ENCODE measurements at regions not wholly inside any gene's neighbourhood (a gene's known extent, or its start where the extent isn't known, plus 50 kb on each side); places are given as distances from the start of the nearest gene placed in this dataset.

GRCh38 chr5:165420493-165420892 is 1915.1 kb downstream of the MAT2B start:
- Histone ChIP-seq H2AK5ac (ENCODE audit: low read length, severe bottlenecking) (no peak overlapping the region), H3K4me3 (ENCODE audit: insufficient read depth in 1 of 2, low read depth in 1 of 2, low read length in 2 of 2) (no peak overlapping the region), H2BK120ac (ENCODE audit: low read depth, low read length) (no peak overlapping the region), H2BK15ac (ENCODE audit: low read depth, poor library complexity, severe bottlenecking) (no peak overlapping the region), H4K91ac (ENCODE audit: low read length) (no peak overlapping the region), H3K18ac (ENCODE audit: low read depth in 1 of 2, low read length in 2 of 2) (no peak overlapping the region), H3K14ac (ENCODE audit: low read length in 2 of 2) (no peak overlapping the region), H3K23ac (ENCODE audit: low read length in 2 of 2) (no peak overlapping the region), H3K36me3 (ENCODE audit: control insufficient read depth in 1 of 2, insufficient read depth in 2 of 2, low read depth in 1 of 2, low read length in 2 of 2) (no peaks in the 10 kb centered on the region), H4K8ac (ENCODE audit: low read length) (no peak overlapping the region), H3K4ac (ENCODE audit: low read depth in 1 of 2, low read length in 2 of 2) (no peak overlapping the region), H2BK5ac (ENCODE audit: low read depth, low read length, poor library complexity, severe bottlenecking) (no peak overlapping the region), H3K4me2 (ENCODE audit: low read length, poor library complexity, severe bottlenecking) (no peak overlapping the region), H3K9ac (ENCODE audit: low read length) (no peak overlapping the region), H3K9me3 (ENCODE audit: control insufficient read depth, low read length) (peaks cover 4% of the 10 kb centered on the region), H2BK12ac (ENCODE audit: low read length in 2 of 2) (no peak overlapping the region), H2AFZ (ENCODE audit: low read depth, low read length) (no peak overlapping the region), H3K27ac (ENCODE audit: low read length, poor library complexity, severe bottlenecking) (no peak overlapping the region), H3K79me1 (replicated peaks; ENCODE audit: low read length, poor library complexity, severe bottlenecking) (no peaks in the 10 kb centered on the region), H3K4me1 (ENCODE audit: control insufficient read depth, insufficient read depth, low read depth, low read length) (no peaks in the 10 kb centered on the region), H3K27me3 (ENCODE audit: control insufficient read depth in 1 of 2, insufficient read depth in 1 of 2, low read length in 2 of 2) (no peaks in the 10 kb centered on the region)
- WGBS, result 90% methylated on average over 4 of the region's 4 CpGs
- no peak for DNase-seq

- no peak overlapping the region for H4K91ac ChIP-seq (ENCODE audit: low read length)
- no peak overlapping the region for H2AK5ac ChIP-seq (ENCODE audit: low read length, severe bottlenecking)
- H3K79me1 ChIP-seq (replicated peaks; ENCODE audit: low read length, poor library complexity, severe bottlenecking), result no peaks in the 10 kb centered on the region
- 83% methylated on average over 8 of the region's 10 CpGs for WGBS
- no peak overlapping the region for H3K14ac ChIP-seq (ENCODE audit: low read length in 2 of 2)
- H2BK15ac ChIP-seq (ENCODE audit: low read depth, poor library complexity, severe bottlenecking), result no peak overlapping the region
- no peak overlapping the region for H3K4ac ChIP-seq (ENCODE audit: low read depth in 1 of 2, low read length in 2 of 2)
- no peak overlapping the region for H3K18ac ChIP-seq (ENCODE audit: low read depth in 1 of 2, low read length in 2 of 2)
- H2BK5ac ChIP-seq (ENCODE audit: low read depth, low read length, poor library complexity, severe bottlenecking), result no peak overlapping the region
- H3K36me3 ChIP-seq (ENCODE audit: control insufficient read depth in 1 of 2, insufficient read depth in 2 of 2, low read depth in 1 of 2, low read length in 2 of 2), result no peaks in the 10 kb centered on the region
- H3K27ac ChIP-seq (ENCODE audit: low read length, poor library complexity, severe bottlenecking), result no peak overlapping the region
- no peak overlapping the region for H2BK120ac ChIP-seq (ENCODE audit: low read depth, low read length)
- H4K8ac ChIP-seq (ENCODE audit: low read length), result no peak overlapping the region
- no peak overlapping the region for H2AFZ ChIP-seq (ENCODE audit: low read depth, low read length)
- no peak overlapping the region for H2BK12ac ChIP-seq (ENCODE audit: low read length in 2 of 2)
- H3K4me1 ChIP-seq (ENCODE audit: control insufficient read depth, insufficient read depth, low read depth, low read length), result no peaks in the 10 kb centered on the region
- peaks cover 4% of the 10 kb centered on the region for H3K9me3 ChIP-seq (ENCODE audit: control insufficient read depth, low read length)
- H3K4me3 ChIP-seq (ENCODE audit: insufficient read depth in 1 of 2, low read depth in 1 of 2, low read length in 2 of 2), result no peak overlapping the region
- no peak overlapping the region for H3K4me2 ChIP-seq (ENCODE audit: low read length, poor library complexity, severe bottlenecking)
- H3K27me3 ChIP-seq (ENCODE audit: control insufficient read depth in 1 of 2, insufficient read depth in 1 of 2, low read length in 2 of 2), result no peaks in the 10 kb centered on the region
- no peak overlapping the region for H3K9ac ChIP-seq (ENCODE audit: low read length)
- H3K23ac ChIP-seq (ENCODE audit: low read length in 2 of 2), result no peak overlapping the region
- no peak for DNase-seq
These were observed 1918.4 kb downstream of the MAT2B start for GRCh38 chr5:165423697-165424299.

GRCh38 chr5:165425594-165425993 is 1920.2 kb downstream of the MAT2B start:
- Histone ChIP-seq H2BK12ac (ENCODE audit: low read length in 2 of 2) (no peak overlapping the region), H3K4me3 (ENCODE audit: insufficient read depth in 1 of 2, low read depth in 1 of 2, low read length in 2 of 2) (no peak overlapping the region), H4K91ac (ENCODE audit: low read length) (no peak overlapping the region), H2BK5ac (ENCODE audit: low read depth, low read length, poor library complexity, severe bottlenecking) (no peak overlapping the region), H3K9ac (ENCODE audit: low read length) (no peak overlapping the region), H3K79me1 (replicated peaks; ENCODE audit: low read length, poor library complexity, severe bottlenecking) (no peaks in the 10 kb centered on the region), H4K8ac (ENCODE audit: low read length) (no peak overlapping the region), H3K4ac (ENCODE audit: low read depth in 1 of 2, low read length in 2 of 2) (no peak overlapping the region), H2AFZ (ENCODE audit: low read depth, low read length) (no peak overlapping the region), H2AK5ac (ENCODE audit: low read length, severe bottlenecking) (no peak overlapping the region), H2BK15ac (ENCODE audit: low read depth, poor library complexity, severe bottlenecking) (no peak overlapping the region), H3K9me3 (ENCODE audit: control insufficient read depth, low read length) (peaks cover 4% of the 10 kb centered on the region), H3K27ac (ENCODE audit: low read length, poor library complexity, severe bottlenecking) (no peak overlapping the region), H3K14ac (ENCODE audit: low read length in 2 of 2) (no peak overlapping the region), H3K4me1 (ENCODE audit: control insufficient read depth, insufficient read depth, low read depth, low read length) (no peaks in the 10 kb centered on the region), H3K18ac (ENCODE audit: low read depth in 1 of 2, low read length in 2 of 2) (no peak overlapping the region), H3K27me3 (ENCODE audit: control insufficient read depth in 1 of 2, insufficient read depth in 1 of 2, low read length in 2 of 2) (no peaks in the 10 kb centered on the region), H3K36me3 (ENCODE audit: control insufficient read depth in 1 of 2, insufficient read depth in 2 of 2, low read depth in 1 of 2, low read length in 2 of 2) (no peaks in the 10 kb centered on the region), H2BK120ac (ENCODE audit: low read depth, low read length) (no peak overlapping the region), H3K23ac (ENCODE audit: low read length in 2 of 2) (no peak overlapping the region), H3K4me2 (ENCODE audit: low read length, poor library complexity, severe bottlenecking) (no peak overlapping the region)
- no peak for DNase-seq
- 75% methylated on average over 4 of the region's 4 CpGs for WGBS

- H2BK15ac ChIP-seq (ENCODE audit: low read depth, poor library complexity, severe bottlenecking), result no peak overlapping the region
- H4K8ac ChIP-seq (ENCODE audit: low read length), result no peak overlapping the region
- H2AFZ ChIP-seq (ENCODE audit: low read depth, low read length), result no peak overlapping the region
- H4K91ac ChIP-seq (ENCODE audit: low read length), result no peak overlapping the region
- no CpG with 5 or more reads among the region's 1 CpG for WGBS
- H3K23ac ChIP-seq (ENCODE audit: low read length in 2 of 2), result no peak overlapping the region
- H3K27me3 ChIP-seq (ENCODE audit: control insufficient read depth in 1 of 2, insufficient read depth in 1 of 2, low read length in 2 of 2), result no peaks in the 10 kb centered on the region
- no peak overlapping the region for H3K9ac ChIP-seq (ENCODE audit: low read length)
- H3K4me1 ChIP-seq (ENCODE audit: control insufficient read depth, insufficient read depth, low read depth, low read length), result no peaks in the 10 kb centered on the region
- H3K79me1 ChIP-seq (replicated peaks; ENCODE audit: low read length, poor library complexity, severe bottlenecking), result no peaks in the 10 kb centered on the region
- no peak overlapping the region for H2BK5ac ChIP-seq (ENCODE audit: low read depth, low read length, poor library complexity, severe bottlenecking)
- H2BK12ac ChIP-seq (ENCODE audit: low read length in 2 of 2), result no peak overlapping the region
- no peaks in the 10 kb centered on the region for H3K36me3 ChIP-seq (ENCODE audit: control insufficient read depth in 1 of 2, insufficient read depth in 2 of 2, low read depth in 1 of 2, low read length in 2 of 2)
- H2BK120ac ChIP-seq (ENCODE audit: low read depth, low read length), result no peak overlapping the region
- no peak overlapping the region for H3K4me2 ChIP-seq (ENCODE audit: low read length, poor library complexity, severe bottlenecking)
- no peak overlapping the region for H3K4ac ChIP-seq (ENCODE audit: low read depth in 1 of 2, low read length in 2 of 2)
- H2AK5ac ChIP-seq (ENCODE audit: low read length, severe bottlenecking), result no peak overlapping the region
- no peak overlapping the region for H3K14ac ChIP-seq (ENCODE audit: low read length in 2 of 2)
- no peak for DNase-seq
- no peak overlapping the region for H3K18ac ChIP-seq (ENCODE audit: low read depth in 1 of 2, low read length in 2 of 2)
- no peak overlapping the region for H3K4me3 ChIP-seq (ENCODE audit: insufficient read depth in 1 of 2, low read depth in 1 of 2, low read length in 2 of 2)
- no peak overlapping the region for H3K27ac ChIP-seq (ENCODE audit: low read length, poor library complexity, severe bottlenecking)
- H3K9me3 ChIP-seq (ENCODE audit: control insufficient read depth, low read length), result no peaks in the 10 kb centered on the region
These were observed 1943.3 kb downstream of the MAT2B start for GRCh38 chr5:165448753-165449152.
